H1 (cell line): ENCODE measurements at regions not wholly inside any gene's neighbourhood (a gene's known extent, or its start where the extent isn't known, plus 50 kb on each side); places are given as distances from the start of the nearest gene placed in this dataset.

ENCODE experiments used
- CTCF ChIA-PET: fragments of 300-600 bp; sonication (Branson Sonifier 250); formaldehyde crosslinking; loops from one replicate; lab custom pipeline; 2021; ENCODE audit not compliant: partially characterized antibody; lab: Charles Lee
- POLR2A ChIA-PET: fragments of 300-600 bp; sonication (Branson Sonifier 250); formaldehyde crosslinking; loops from one replicate; lab custom pipeline; 2021; ENCODE audit warnings: inconsistent platforms; ENCODE audit not compliant: partially characterized antibody; lab: Charles Lee
- DNase-seq, 2 experiments: peaks; one replicate each; pipeline versions ENCODE4 v3.0.0 to v3.0.0-alpha.2; 2010 to 2022; ENCODE audit warnings: low spot score in 2 of 2, low read depth in 1 of 2, mixed read lengths in 1 of 2
- FAIRE-seq: peaks from 2 replicates; lab custom pipeline; 2011; peaks lifted over from hg19 to GRCh38; lab: Jason Lieb, UNC
- H2AFZ ChIP-seq: 2 replicates; pipeline ENCODE4 v1.8.1; 2012; ENCODE audit warnings: low read length, inconsistent platforms
- H2AK5ac ChIP-seq: 2 replicates; pipeline ENCODE4 v1.6.1; 2013; ENCODE audit warnings: low read depth, low read length
- H2BK120ac ChIP-seq: replicated peaks from 2 replicates; pipeline ENCODE3; 2013; ENCODE audit warnings: low read depth, low read length, inconsistent platforms
- H2BK12ac ChIP-seq: 2 replicates; pipeline ENCODE4 v1.6.1; 2013; ENCODE audit warnings: low read depth, low read length
- H2BK15ac ChIP-seq: 2 replicates; pipeline ENCODE4 v1.6.1; 2013; ENCODE audit warnings: low read length
- H2BK20ac ChIP-seq: 2 replicates; pipeline ENCODE4 v1.6.1; 2013; ENCODE audit warnings: low read length
- H2BK5ac ChIP-seq: 2 replicates; pipeline ENCODE4 v1.6.1; 2013; ENCODE audit warnings: low read depth, low read length
- H3K14ac ChIP-seq: 2 replicates; pipeline ENCODE4 v1.6.1; 2013; ENCODE audit warnings: inconsistent platforms; ENCODE audit not compliant: insufficient read length
- H3K18ac ChIP-seq: 2 replicates; pipeline ENCODE4 v1.6.1; 2013; ENCODE audit warnings: low read length; ENCODE audit errors: extremely low read depth
- H3K23ac ChIP-seq: 2 replicates; pipeline ENCODE4 v1.6.1; 2013; ENCODE audit warnings: inconsistent platforms; ENCODE audit not compliant: insufficient read length
- H3K23me2 ChIP-seq: 2 replicates; pipeline ENCODE4 v1.6.1; 2013; ENCODE audit warnings: low read depth, low read length
- H3K27ac ChIP-seq: 2 replicates; pipeline ENCODE4 v1.6.1; 2011; ENCODE audit warnings: low read depth, low read length, inconsistent platforms
- H3K27me3 ChIP-seq, 4 experiments: replicated peaks in 1 of 4; 1 replicate in 1 of 4; 2 replicates in 3 of 4; pipeline versions ENCODE4 v1.6.1 to v1.8.1; 2011 to 2013; ENCODE audit warnings: low read length in 3 of 4, mild to moderate bottlenecking in 3 of 4, inconsistent platforms in 2 of 4, mixed read lengths in 2 of 4, moderate library complexity in 1 of 4; ENCODE audit not compliant: control insufficient read depth in 3 of 4, insufficient read depth in 3 of 4; ENCODE audit errors: extremely low read depth in 1 of 4
- H3K36me3 ChIP-seq, 4 experiments: 2 replicates each; pipeline versions ENCODE4 v1.6.1 to v1.8.1; 2011 to 2013; ENCODE audit warnings: mild to moderate bottlenecking in 4 of 4, low read length in 3 of 4, moderate library complexity in 2 of 4, control low read depth in 1 of 4, inconsistent platforms in 1 of 4; ENCODE audit not compliant: insufficient read depth in 4 of 4, control insufficient read depth in 2 of 4
- H3K4ac ChIP-seq: replicated peaks from 2 replicates; pipeline ENCODE3; 2013; ENCODE audit warnings: low read length, low read depth, mixed read lengths, inconsistent platforms; ENCODE audit not compliant: insufficient read length
- H3K4me1 ChIP-seq, 4 experiments: replicated peaks in 1 of 4; 1 replicate in 1 of 4; 2 replicates in 3 of 4; pipeline versions ENCODE4 v1.6.1 to v1.8.1; 2011 to 2013; ENCODE audit warnings: low read length in 3 of 4, inconsistent platforms in 2 of 4, mixed read lengths in 1 of 4; ENCODE audit not compliant: insufficient read depth in 4 of 4, control insufficient read depth in 3 of 4
- H3K4me2 ChIP-seq, 2 experiments: 2 replicates each; pipeline versions ENCODE4 v1.6.1 to v1.8.1; 2011 to 2013; ENCODE audit warnings: low read depth in 2 of 2, low read length in 2 of 2, control low read depth in 1 of 2, inconsistent platforms in 1 of 2, mild to moderate bottlenecking in 1 of 2; ENCODE audit not compliant: insufficient read depth in 1 of 2
- H3K4me3 ChIP-seq, 4 experiments: fragments of 200-600, 300-600 bp in 1 of 4; sonication (generic), shearing (Covaris generic), sonication (Bioruptor Twin) in 1 of 4; 2 replicates each; pipeline versions ENCODE4 v1.5.1 to v1.8.1; 2011 to 2016; ENCODE audit warnings: low read length in 4 of 4, low read depth in 3 of 4, control low read depth in 2 of 4, inconsistent platforms in 2 of 4, mild to moderate bottlenecking in 2 of 4, mixed read lengths in 1 of 4, moderate library complexity in 1 of 4; ENCODE audit not compliant: insufficient read depth in 2 of 4; ENCODE audit errors: extremely low read depth in 1 of 4
- H3K56ac ChIP-seq: replicated peaks from 2 replicates; pipeline ENCODE3; 2013; ENCODE audit warnings: low read depth, mild to moderate bottlenecking, mixed read lengths, low read length, inconsistent platforms; ENCODE audit not compliant: insufficient read length
- H3K79me1 ChIP-seq: 2 replicates; pipeline ENCODE4 v1.6.1; 2013; ENCODE audit warnings: low read depth, low read length, control low read depth
- H3K79me2 ChIP-seq, 2 experiments: 2 replicates each; pipeline versions ENCODE4 v1.6.1 to v1.8.1; 2012 to 2013; ENCODE audit warnings: low read length in 2 of 2, mild to moderate bottlenecking in 2 of 2, inconsistent platforms in 1 of 2; ENCODE audit not compliant: insufficient read depth in 2 of 2, control insufficient read depth in 1 of 2
- H3K9ac ChIP-seq, 4 experiments: replicated peaks in 1 of 4; 1 replicate in 1 of 4; 2 replicates in 3 of 4; pipeline versions ENCODE4 v1.6.1 to v1.8.1; 2011 to 2013; ENCODE audit warnings: low read depth in 3 of 4, low read length in 3 of 4, control low read depth in 2 of 4, mild to moderate bottlenecking in 2 of 4, moderate library complexity in 2 of 4, inconsistent platforms in 1 of 4; ENCODE audit errors: extremely low read depth in 1 of 4
- H3K9me3 ChIP-seq, 2 experiments: 2 replicates each; pipeline versions ENCODE4 v1.6.1 to v1.8.1; 2012 to 2013; ENCODE audit warnings: mild to moderate bottlenecking in 2 of 2, moderate library complexity in 2 of 2, control low read depth in 1 of 2, inconsistent platforms in 1 of 2, low read depth in 1 of 2, low read length in 1 of 2, mixed read lengths in 1 of 2; ENCODE audit not compliant: insufficient read depth in 2 of 2
- H4K20me1 ChIP-seq, 2 experiments: replicated peaks in 1 of 2; 2 replicates each; pipeline versions ENCODE3 to v1.8.1; 2011 to 2013; ENCODE audit warnings: inconsistent platforms in 2 of 2, low read length in 2 of 2, mild to moderate bottlenecking in 1 of 2; ENCODE audit not compliant: insufficient read depth in 2 of 2, control insufficient read depth in 1 of 2
- H4K5ac ChIP-seq: 2 replicates; pipeline ENCODE4 v1.6.1; 2013; ENCODE audit warnings: low read length, low read depth, mixed read lengths, inconsistent platforms; ENCODE audit not compliant: insufficient read length
- H4K8ac ChIP-seq: 2 replicates; pipeline ENCODE4 v1.8.0; 2013; ENCODE audit warnings: mild to moderate bottlenecking, moderate library complexity, low read length, inconsistent platforms; ENCODE audit not compliant: insufficient read depth; ENCODE audit errors: extremely low read depth
- H4K91ac ChIP-seq: replicated peaks from 2 replicates; pipeline ENCODE3; 2013; ENCODE audit warnings: low read length, mixed read lengths, inconsistent platforms; ENCODE audit not compliant: insufficient read length
- CTBP2 ChIP-seq: IDR thresholded peaks from 2 replicates; pipeline ENCODE4 v1.7.0; 2011; ENCODE audit warnings: borderline replicate concordance, mild to moderate bottlenecking, moderate library complexity, mixed read lengths, low read length; ENCODE audit not compliant: insufficient read depth, insufficient read length
- GTF2F1 ChIP-seq: IDR thresholded peaks from 2 replicates; pipeline ENCODE4 v1.6.1; 2012; ENCODE audit warnings: low read depth, low read length, improper control_type of control experiment, borderline replicate concordance
- JUN ChIP-seq: IDR thresholded peaks from 2 replicates; pipeline ENCODE4 v1.6.1; 2011; ENCODE audit warnings: low read depth, mild to moderate bottlenecking, improper control_type of control experiment, low read length
- NRF1 ChIP-seq: IDR thresholded peaks from 2 replicates; pipeline ENCODE4 v1.6.1; 2011; ENCODE audit warnings: mild to moderate bottlenecking, low read depth, low read length, improper control_type of control experiment
- RAD21 ChIP-seq, 2 experiments: IDR thresholded peaks in 1 of 2; conservative IDR thresholded peaks in 1 of 2; 2 replicates each; pipeline ENCODE4 v1.6.1; 2011; ENCODE audit warnings: low read depth in 2 of 2, low read length in 2 of 2, improper control_type of control experiment in 1 of 2, inconsistent platforms in 1 of 2, mild to moderate bottlenecking in 1 of 2, moderate library complexity in 1 of 2
- RBBP5 ChIP-seq: IDR thresholded peaks from 2 replicates; pipeline ENCODE4 v1.7.1; 2012; ENCODE audit warnings: low read depth, mild to moderate bottlenecking, inconsistent platforms, low read length, moderate library complexity, borderline replicate concordance
- SIX5 ChIP-seq: IDR thresholded peaks from 2 replicates; pipeline ENCODE4 v1.6.1; 2011; ENCODE audit warnings: mild to moderate bottlenecking, low read depth, low read length
- SP4 ChIP-seq: IDR thresholded peaks from 2 replicates; pipeline ENCODE4 v1.6.1; 2012; ENCODE audit warnings: low read length, inconsistent platforms
- SUZ12 ChIP-seq: fragments of 200-600 bp; sonication (generic); IDR thresholded peaks from 2 replicates; pipeline ENCODE4 v1.6.1; 2012; ENCODE audit warnings: mild to moderate bottlenecking, inconsistent platforms, low read length, moderate library complexity, mixed read lengths
- TCF12 ChIP-seq: IDR thresholded peaks from 2 replicates; pipeline ENCODE4 v1.6.1; 2011; ENCODE audit warnings: low read depth, mild to moderate bottlenecking, low read length
- WGBS, 2 experiments: shearing (Covaris generic) in 1 of 2; methylation state at CpG; one replicate each; pipeline versions ENCODE4 v1.1.6 to v1.1.7; 2013 to 2015; ENCODE audit warnings: low lambda C conversion rate in 2 of 2, mixed read lengths in 2 of 2, inconsistent platforms in 1 of 2, low coverage in 1 of 2, missing lambda C conversion rate in 1 of 2; ENCODE audit not compliant: insufficient replicate concordance in 2 of 2, insufficient coverage in 1 of 2, insufficient read length in 1 of 2; ENCODE audit errors: extremely low coverage in 1 of 2, missing lambda C conversion rate in 1 of 2; 5-methylcytosine and 5-hydroxymethylcytosine counted together
- TF ChIP-seq, protein P1 (sequence below): IDR thresholded peaks from 2 replicates; pipeline ENCODE4 v1.6.1; 2011; ENCODE audit warnings: low read depth, mild to moderate bottlenecking, low read length; ENCODE audit not compliant: insufficient read depth

DNA sequence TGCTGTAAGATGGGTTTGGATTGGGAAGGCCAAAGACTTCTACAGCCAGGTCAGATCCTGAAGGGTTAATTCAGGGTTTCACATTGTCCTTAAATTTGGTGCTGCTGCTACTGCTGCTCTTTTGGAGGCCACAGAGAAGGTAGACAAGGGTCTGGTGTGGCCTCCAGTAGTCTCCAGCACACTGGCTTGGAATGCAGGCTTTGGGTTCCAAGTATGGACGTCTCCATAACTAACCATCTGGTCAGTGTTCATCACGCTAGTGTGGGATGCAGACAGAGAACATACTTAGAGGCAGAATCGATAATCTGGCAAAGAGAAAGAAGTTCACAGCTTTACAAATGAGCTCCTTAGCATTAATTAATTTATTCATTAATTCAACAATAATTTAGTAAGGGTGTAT lies 154.1 kb downstream of the ZBTB18 start:
- peak overlapping the region; percentile 8; the same call in 1 of the 2 replicates for H2BK15ac ChIP-seq
- no peaks in the 10 kb centered on the region for H3K36me3 ChIP-seq
- no peak overlapping the region for H3K4me3 ChIP-seq
- H3K23ac ChIP-seq: no peak overlapping the region
- H4K8ac ChIP-seq: no peak overlapping the region
- no peak overlapping the region for H3K4me2 ChIP-seq
- no peak overlapping the region for H2BK5ac ChIP-seq
- H4K20me1 ChIP-seq: no peaks in the 10 kb centered on the region
- ChIA-PET CTCF (no interaction called here), POLR2A (no interaction called here)
- no peak for FAIRE-seq
- H3K14ac ChIP-seq: no peak overlapping the region
- no peak overlapping the region for H2BK12ac ChIP-seq
- no peak overlapping the region for H3K9ac ChIP-seq
- TF ChIP-seq SUZ12: no peak
- TF ChIP-seq GTF2F1: no peak
- TF ChIP-seq RBBP5: no peak
- TF ChIP-seq SP4: no peak
- TF ChIP-seq CTBP2: no peak
- TF ChIP-seq, protein P1, sequence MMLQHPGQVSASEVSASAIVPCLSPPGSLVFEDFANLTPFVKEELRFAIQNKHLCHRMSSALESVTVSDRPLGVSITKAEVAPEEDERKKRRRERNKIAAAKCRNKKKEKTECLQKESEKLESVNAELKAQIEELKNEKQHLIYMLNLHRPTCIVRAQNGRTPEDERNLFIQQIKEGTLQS: no peak
- no peak for TF ChIP-seq JUN
- no peak for TF ChIP-seq RAD21 (IDR thresholded peaks at IDR 0.05 in 1 of 2, conservative IDR thresholded peaks at IDR 0.05 in 1 of 2; ENCODE audit: low read depth in 2 of 2, low read length in 2 of 2)
- TF ChIP-seq NRF1: no peak
- TF ChIP-seq SIX5: no peak
- no peak for TF ChIP-seq TCF12
- no peak overlapping the region for H2AK5ac ChIP-seq
- H3K4me1 ChIP-seq: no peaks in the 10 kb centered on the region
- no peak overlapping the region for H3K56ac ChIP-seq
- no peak overlapping the region for H3K4ac ChIP-seq
- H3K23me2 ChIP-seq: no peaks in the 10 kb centered on the region; the same call in 1 of the 2 replicates
- no peak overlapping the region for H3K27ac ChIP-seq
- H2BK120ac ChIP-seq: no peak overlapping the region
- no peak for DNase-seq
- no peak overlapping the region for H2AFZ ChIP-seq
- no peaks in the 10 kb centered on the region for H3K79me1 ChIP-seq
- 0 out of 7 replicates have a peak, but pooled peaks cover 0 to 2% (median 0%) of the 10 kb centered on the region in 4 experiments for H3K27me3 ChIP-seq
- no peak overlapping the region for H2BK20ac ChIP-seq
- H3K18ac ChIP-seq: no peak overlapping the region
- no peak overlapping the region for H4K91ac ChIP-seq
- WGBS, 2 experiments: 86% methylated on average over 3 of the region's 3 CpGs; no CpG with 5 or more reads in 1 of the 2 experiments
- no peaks in the 10 kb centered on the region for H3K79me2 ChIP-seq
- H3K9me3 ChIP-seq: no peaks in the 10 kb centered on the region
- H4K5ac ChIP-seq: no peak overlapping the region
